Cerebellar cortex (tissue), 1 donor: ENCODE measurements at regions not wholly inside any gene's neighbourhood (a gene's known extent, or its start where the extent isn't known, plus 50 kb on each side); places are given as distances from the start of the nearest gene placed in this dataset.

Experiments used
- DNase-seq: peaks from one replicate; pipeline ENCODE4 v3.0.0-alpha.2; 2015; ENCODE audit warnings: low spot score

GRCh38 chr1:5379176-5379759 lies 613.0 kb downstream of the NPHP4 start:
- DNase-seq: no peak

GRCh38 chr1:5376538-5377247 lies 615.5 kb downstream of the NPHP4 start:
- DNase-seq: no peak

- no peak for DNase-seq
These were observed 616.7 kb downstream of the NPHP4 start for GRCh38 chr1:5375481-5375880.

GRCh38 chr1:5374192-5374591 lies 618.0 kb downstream of the NPHP4 start:
- DNase-seq: no peak

GRCh38 chr1:5373281-5373680 lies 618.9 kb downstream of the NPHP4 start:
- DNase-seq: no peak

- DNase-seq: no peak
These were observed 621.0 kb downstream of the NPHP4 start for GRCh38 chr1:5371270-5371669.

- DNase-seq: no peak
These were observed 621.9 kb downstream of the NPHP4 start for GRCh38 chr1:5370311-5370710.

- DNase-seq: no peak
These were observed 623.0 kb downstream of the NPHP4 start for GRCh38 chr1:5369223-5369622.

- no peak for DNase-seq
These were observed 624.0 kb downstream of the NPHP4 start for GRCh38 chr1:5368201-5368600.

- no peak for DNase-seq
These were observed 624.9 kb downstream of the NPHP4 start for GRCh38 chr1:5367306-5367705.

- DNase-seq: no peak
These were observed 626.5 kb downstream of the NPHP4 start for GRCh38 chr1:5365751-5366150.

GRCh38 chr1:5364591-5364990 lies 627.6 kb downstream of the NPHP4 start:
- no peak for DNase-seq

GRCh38 chr1:5354681-5355080 lies 637.5 kb downstream of the NPHP4 start:
- no peak for DNase-seq

GRCh38 chr1:5351366-5351765 lies 640.9 kb downstream of the NPHP4 start:
- no peak for DNase-seq

- DNase-seq: no peak
These were observed 642.7 kb downstream of the NPHP4 start for GRCh38 chr1:5349526-5349925.

- no peak for DNase-seq
These were observed 643.3 kb downstream of the NPHP4 start for GRCh38 chr1:5348732-5349465.

GRCh38 chr1:5347726-5348125 lies 644.5 kb downstream of the NPHP4 start:
- no peak for DNase-seq

GRCh38 chr1:5345556-5345955 lies 646.7 kb downstream of the NPHP4 start:
- DNase-seq: no peak

- DNase-seq: no peak
These were observed 648.8 kb downstream of the NPHP4 start for GRCh38 chr1:5343256-5344020.

- DNase-seq: no peak
These were observed 649.4 kb downstream of the NPHP4 start for GRCh38 chr1:5342830-5343229.

- no peak for DNase-seq
These were observed 650.1 kb downstream of the NPHP4 start for GRCh38 chr1:5342172-5342571.

- no peak for DNase-seq
These were observed 650.8 kb downstream of the NPHP4 start for GRCh38 chr1:5341471-5341870.
